ENCODE measurements at regions not wholly inside any gene's neighbourhood (a gene's known extent, or its start where the extent isn't known, plus 50 kb on each side); places are given as distances from the start of the nearest gene placed in this dataset.

DNA sequence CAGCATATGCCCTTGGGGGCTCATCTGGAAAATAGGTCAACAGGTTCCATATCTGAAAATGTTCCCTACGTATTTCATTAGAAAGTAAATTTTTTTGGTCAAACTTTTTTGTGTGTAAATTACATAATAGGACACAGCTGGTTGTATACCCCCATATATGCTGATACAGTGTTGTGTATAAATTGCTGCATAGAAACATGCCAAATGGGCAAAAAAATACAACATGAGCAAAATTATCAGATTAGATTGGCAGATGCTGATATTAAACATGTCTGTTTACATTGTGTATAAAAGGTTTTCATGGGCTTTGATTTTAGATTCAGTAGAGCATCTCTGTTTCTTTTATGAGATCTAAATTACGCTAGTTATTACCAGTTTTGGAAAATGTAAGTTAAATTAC, 2223.0 kb downstream of the MAT2B start:
- TF ChIP-seq CTCF (IDR thresholded peaks at IDR 0.05) (no peak), EZH2 (IDR thresholded peaks at IDR 0.05; ENCODE audit: borderline replicate concordance, insufficient read depth, low read depth, low read length, poor library complexity, severe bottlenecking) (no peak)
- Histone ChIP-seq H3K4me1 (ENCODE audit: control insufficient read depth in 2 of 2, insufficient read depth in 2 of 2, low read length in 2 of 2) (no peaks in the 10 kb centered on the region), H3K27ac (ENCODE audit: low read length in 2 of 2) (no peak overlapping the region), H3K4me2 (replicated peaks; ENCODE audit: low read depth, low read length, poor library complexity, severe bottlenecking) (no peak overlapping the region), H3K27me3 (replicated peaks in 1 of 4; ENCODE audit: control extremely low read depth in 1 of 4, control insufficient read depth in 3 of 4, insufficient read depth in 4 of 4, low read length in 3 of 4) (no peaks in the 10 kb centered on the region), H3K79me2 (ENCODE audit: control insufficient read depth, insufficient read depth, low read length) (no peaks in the 10 kb centered on the region), H3K9me3 (ENCODE audit: control extremely low read depth in 1 of 3, control insufficient read depth in 2 of 3, insufficient read depth in 1 of 3, low read length in 2 of 3) (no peaks in the 10 kb centered on the region), H3K4me3 (ENCODE audit: control extremely low read depth in 1 of 5, extremely low read depth in 1 of 5, insufficient read depth in 1 of 5, low read depth in 2 of 5, low read length in 4 of 5) (no peak overlapping the region), H3K36me3 (replicated peaks in 1 of 2; ENCODE audit: control extremely low read depth in 1 of 2, control insufficient read depth in 1 of 2, extremely low read depth in 1 of 2, insufficient read depth in 2 of 2, low read length in 1 of 2) (no peaks in the 10 kb centered on the region), H2AFZ (ENCODE audit: insufficient read depth, low read depth, low read length, poor library complexity, severe bottlenecking) (no peak overlapping the region), H4K20me1 (ENCODE audit: control insufficient read depth, insufficient read depth, low read length, poor library complexity, severe bottlenecking) (no peaks in the 10 kb centered on the region), H3K9ac (ENCODE audit: low read length) (no peak overlapping the region)
- no peak for DNase-seq
- Mint-ChIP-seq H3K4me3 (no peak overlapping the region), H3K27ac (no peak overlapping the region), H3K9me3 (ENCODE audit: insufficient read depth) (no peaks in the 10 kb centered on the region), H3K27me3 (no peaks in the 10 kb centered on the region), H3K4me1 (no peaks in the 10 kb centered on the region)
- ATAC-seq (ENCODE audit: low read depth) = no peak
- ChIA-PET POLR2A (no interaction called here), CTCF (no interaction called here)
- WGBS (ENCODE audit: insufficient coverage) = no CpG with 5 or more reads among the region's 2 CpGs
- intact Hi-C loops (cut with micrococcal nuclease) = no loop called here

- Histone ChIP-seq H3K27ac (ENCODE audit: low read length in 2 of 2) (no peak overlapping the region), H3K9me3 (ENCODE audit: control extremely low read depth in 1 of 3, control insufficient read depth in 2 of 3, insufficient read depth in 1 of 3, low read length in 2 of 3) (peaks cover 0 to 7% (median 0%) of the 10 kb centered on the region in 3 donors), H3K79me2 (ENCODE audit: control insufficient read depth, insufficient read depth, low read length) (no peaks in the 10 kb centered on the region), H3K4me3 (ENCODE audit: control extremely low read depth in 1 of 5, extremely low read depth in 1 of 5, insufficient read depth in 1 of 5, low read depth in 2 of 5, low read length in 4 of 5) (no peak overlapping the region), H3K27me3 (replicated peaks in 1 of 4; ENCODE audit: control extremely low read depth in 1 of 4, control insufficient read depth in 3 of 4, insufficient read depth in 4 of 4, low read length in 3 of 4) (no peaks in the 10 kb centered on the region), H3K4me1 (ENCODE audit: control insufficient read depth in 2 of 2, insufficient read depth in 2 of 2, low read length in 2 of 2) (no peaks in the 10 kb centered on the region), H3K9ac (ENCODE audit: low read length) (no peak overlapping the region), H4K20me1 (ENCODE audit: control insufficient read depth, insufficient read depth, low read length, poor library complexity, severe bottlenecking) (no peaks in the 10 kb centered on the region), H2AFZ (ENCODE audit: insufficient read depth, low read depth, low read length, poor library complexity, severe bottlenecking) (no peak overlapping the region), H3K36me3 (replicated peaks in 1 of 2; ENCODE audit: control extremely low read depth in 1 of 2, control insufficient read depth in 1 of 2, extremely low read depth in 1 of 2, insufficient read depth in 2 of 2, low read length in 1 of 2) (no peaks in the 10 kb centered on the region), H3K4me2 (replicated peaks; ENCODE audit: low read depth, low read length, poor library complexity, severe bottlenecking) (no peak overlapping the region)
- Mint-ChIP-seq H3K27ac (no peak overlapping the region), H3K9me3 (ENCODE audit: insufficient read depth) (peaks cover 5% of the 10 kb centered on the region), H3K4me1 (no peaks in the 10 kb centered on the region), H3K4me3 (no peak overlapping the region), H3K27me3 (no peaks in the 10 kb centered on the region)
- DNase-seq (no peak), ATAC-seq (ENCODE audit: low read depth) (no peak)
- intact Hi-C loops (cut with micrococcal nuclease) = no loop called here
- no CpG with 5 or more reads among the region's 1 CpG for WGBS (ENCODE audit: insufficient coverage)
- CTCF ChIA-PET = no interaction called here
- POLR2A ChIA-PET = no interaction called here
- TF ChIP-seq CTCF (IDR thresholded peaks at IDR 0.05) (no peak), EZH2 (IDR thresholded peaks at IDR 0.05; ENCODE audit: borderline replicate concordance, insufficient read depth, low read depth, low read length, poor library complexity, severe bottlenecking) (no peak)
Observed at GRCh38 chr5:165735388-165735787, 2230.0 kb downstream of the MAT2B start.
